Skin epidermis (tissue), 12 donors: ENCODE measurements at regions not wholly inside any gene's neighbourhood (a gene's known extent, or its start where the extent isn't known, plus 50 kb on each side); places are given as distances from the start of the nearest gene placed in this dataset.
"Not testable (repeated sequence)": the region's sequence is repeated elsewhere in the genome, so short reads cannot be mapped to it uniquely, and the experiment has no call there.

ENCODE experiments used
- H3K27ac ChIP-seq, 21 experiments: fragments of 200-600 bp; sonication (generic) in 11 of 21; one replicate each; pipeline ENCODE4 v1.5.0; 2020; ENCODE audit warnings: mild to moderate bottlenecking in 3 of 21, inconsistent platforms in 2 of 21, moderate library complexity in 2 of 21
- H3K4me3 ChIP-seq, 7 experiments: fragments of 200-600 bp; sonication (generic) in 2 of 7; one replicate each; pipeline ENCODE4 v1.5.0; 2020; ENCODE audit warnings: inconsistent platforms in 2 of 7, mild to moderate bottlenecking in 2 of 7, moderate library complexity in 1 of 7

- Histone ChIP-seq H3K27ac (no peak overlapping the region), H3K4me3 (no peak overlapping the region)
Measured at GRCh38 chr1:219085082-219085481, 88.6 kb upstream of the LYPLAL1 start.

- Histone ChIP-seq H3K27ac (no peak overlapping the region), H3K4me3 (no peak overlapping the region)
Measured at GRCh38 chr1:219085988-219086387, 87.7 kb upstream of the LYPLAL1 start.

- Histone ChIP-seq H3K27ac (no peak overlapping the region), H3K4me3 (no peak overlapping the region)
Measured at GRCh38 chr1:219086956-219087469, 86.7 kb upstream of the LYPLAL1 start.

- no peak overlapping the region for H3K4me3 ChIP-seq
Measured at GRCh38 chr1:219088778-219089557, 84.7 kb upstream of the LYPLAL1 start.

GRCh38 chr1:219090607-219091006 is 83.1 kb upstream of the LYPLAL1 start:
- Histone ChIP-seq H3K4me3 (no peak overlapping the region), H3K27ac (peak overlapping the region in 1 of 21 experiments; percentile 49)

More at GRCh38 chr1:219088778-219089557, 84.7 kb upstream of the LYPLAL1 start:
- H3K27ac ChIP-seq: no peak overlapping the region

GRCh38 chr1:219092206-219092605 is 81.5 kb upstream of the LYPLAL1 start:
- Histone ChIP-seq H3K4me3 (no peak overlapping the region), H3K27ac (no peak overlapping the region)

GRCh38 chr1:219099307-219099706 is 74.4 kb upstream of the LYPLAL1 start:
- Histone ChIP-seq H3K27ac (no peak overlapping the region), H3K4me3 (no peak overlapping the region)

GRCh38 chr1:219100059-219100458 is 73.6 kb upstream of the LYPLAL1 start:
- no peak overlapping the region for H3K4me3 ChIP-seq

GRCh38 chr1:219102466-219102865 is 71.2 kb upstream of the LYPLAL1 start:
- not testable (repeated sequence) for H3K4me3 ChIP-seq

More at GRCh38 chr1:219100059-219100458, 73.6 kb upstream of the LYPLAL1 start:
- H3K27ac ChIP-seq: no peak overlapping the region

GRCh38 chr1:219105893-219106292 is 67.8 kb upstream of the LYPLAL1 start:
- H3K4me3 ChIP-seq: no peak overlapping the region
- no peak overlapping the region for H3K27ac ChIP-seq

More at GRCh38 chr1:219102466-219102865, 71.2 kb upstream of the LYPLAL1 start:
- not testable (repeated sequence) for H3K27ac ChIP-seq

GRCh38 chr1:219109424-219110018 is 64.2 kb upstream of the LYPLAL1 start:
- no peak overlapping the region for H3K27ac ChIP-seq
- no peak overlapping the region for H3K4me3 ChIP-seq

GRCh38 chr1:219113261-219113660 is 60.4 kb upstream of the LYPLAL1 start:
- no peak overlapping the region for H3K4me3 ChIP-seq
- no peak overlapping the region for H3K27ac ChIP-seq

GRCh38 chr1:219114014-219114413 is 59.7 kb upstream of the LYPLAL1 start:
- H3K4me3 ChIP-seq: no peak overlapping the region
- H3K27ac ChIP-seq: no peak overlapping the region

- Histone ChIP-seq H3K27ac (no peak overlapping the region), H3K4me3 (no peak overlapping the region)
Measured at GRCh38 chr1:219119839-219120238, 53.8 kb upstream of the LYPLAL1 start.

GRCh38 chr1:219120624-219121544 is 52.8 kb upstream of the LYPLAL1 start:
- H3K4me3 ChIP-seq: no peak overlapping the region
- H3K27ac ChIP-seq: peak overlapping the region in 1 of 21 experiments; percentile 50

GRCh38 chr1:219121679-219122078 is 52.0 kb upstream of the LYPLAL1 start:
- Histone ChIP-seq H3K27ac (no peak overlapping the region), H3K4me3 (no peak overlapping the region)

GRCh38 chr1:219123036-219123435 is 50.6 kb upstream of the LYPLAL1 start:
- no peak overlapping the region for H3K27ac ChIP-seq
- H3K4me3 ChIP-seq: no peak overlapping the region
